Astrocyte (in vitro differentiated cells and primary cell): ENCODE measurements at regions not wholly inside any gene's neighbourhood (a gene's known extent, or its start where the extent isn't known, plus 50 kb on each side); places are given as distances from the start of the nearest gene placed in this dataset.

ENCODE experiments used
- DNase-seq: peaks from one replicate; pipeline ENCODE4 v3.0.0-alpha.2; 2010; ENCODE audit warnings: low read depth
- FAIRE-seq: peaks from 2 replicates; lab custom pipeline; 2011; peaks lifted over from hg19 to GRCh38; lab: Jason Lieb, UNC
- H2AFZ ChIP-seq: 2 replicates; pipeline ENCODE4 v1.6.0; 2012; ENCODE audit warnings: low read depth, low read length, inconsistent platforms
- H3K27ac ChIP-seq: 2 replicates; pipeline ENCODE4 v1.5.1; 2011; ENCODE audit warnings: low read depth, low read length, inconsistent platforms
- H3K27me3 ChIP-seq: 2 replicates; pipeline ENCODE4 v1.6.0; 2011; ENCODE audit warnings: low read length, inconsistent platforms; ENCODE audit not compliant: insufficient read depth
- H3K36me3 ChIP-seq: 2 replicates; pipeline ENCODE4 v1.5.1; 2011; ENCODE audit warnings: low read length, inconsistent platforms; ENCODE audit not compliant: insufficient read depth
- H3K4me1 ChIP-seq: 2 replicates; pipeline ENCODE4 v1.5.1; 2011; ENCODE audit warnings: low read length, inconsistent platforms; ENCODE audit not compliant: insufficient read depth
- H3K4me2 ChIP-seq: 2 replicates; pipeline ENCODE4 v1.6.0; 2012; ENCODE audit warnings: low read length, inconsistent platforms
- H3K4me3 ChIP-seq: 2 replicates; pipeline ENCODE4 v1.5.1; 2011; ENCODE audit warnings: low read depth, mild to moderate bottlenecking, low read length, inconsistent platforms; ENCODE audit not compliant: insufficient read depth
- H3K79me2 ChIP-seq: 2 replicates; pipeline ENCODE4 v1.6.0; 2012; ENCODE audit warnings: mild to moderate bottlenecking, low read length, inconsistent platforms; ENCODE audit not compliant: insufficient read depth
- H3K9ac ChIP-seq: 2 replicates; pipeline ENCODE4 v1.6.0; 2012; ENCODE audit warnings: mild to moderate bottlenecking, low read length, inconsistent platforms
- H3K9me3 ChIP-seq: 2 replicates; pipeline ENCODE4 v1.5.1; 2012; ENCODE audit warnings: low read depth, mild to moderate bottlenecking, low read length, inconsistent platforms; ENCODE audit not compliant: insufficient read depth
- H4K20me1 ChIP-seq: 2 replicates; pipeline ENCODE4 v1.6.0; 2012; ENCODE audit warnings: low read length, inconsistent platforms; ENCODE audit not compliant: insufficient read depth
- H3K27ac Mint-ChIP-seq: one replicate; pipeline ENCODE4 v1.8.0; 2021; ENCODE audit warnings: mild to moderate bottlenecking, mixed read lengths; ENCODE audit not compliant: unreplicated experiment
- H3K27me3 Mint-ChIP-seq: one replicate; pipeline ENCODE4 v1.8.0; 2021; ENCODE audit warnings: low read depth, mixed read lengths; ENCODE audit not compliant: unreplicated experiment
- H3K36me3 Mint-ChIP-seq: one replicate; pipeline ENCODE4 v1.8.0; 2021; ENCODE audit warnings: low read depth, mixed read lengths; ENCODE audit not compliant: unreplicated experiment
- H3K4me1 Mint-ChIP-seq: one replicate; pipeline ENCODE4 v1.8.0; 2021; ENCODE audit warnings: low read depth, mixed read lengths; ENCODE audit not compliant: unreplicated experiment
- H3K4me3 Mint-ChIP-seq: one replicate; pipeline ENCODE4 v1.8.0; 2021; ENCODE audit warnings: mild to moderate bottlenecking, moderate library complexity, mixed read lengths; ENCODE audit not compliant: unreplicated experiment
- H3K9me3 Mint-ChIP-seq: one replicate; pipeline ENCODE4 v1.8.0; 2021; ENCODE audit warnings: mild to moderate bottlenecking, mixed read lengths; ENCODE audit not compliant: unreplicated experiment
- EZH2 ChIP-seq: IDR thresholded peaks from 2 replicates; pipeline ENCODE4 v1.6.1; 2012; ENCODE audit warnings: mild to moderate bottlenecking, low read length, inconsistent platforms; ENCODE audit not compliant: insufficient read depth
- TF ChIP-seq, protein P1 (sequence below): IDR thresholded peaks from 2 replicates; pipeline ENCODE4 v1.5.1; 2011; ENCODE audit warnings: low read depth, mild to moderate bottlenecking, inconsistent platforms, low read length, moderate library complexity; ENCODE audit not compliant: insufficient read depth

DNA sequence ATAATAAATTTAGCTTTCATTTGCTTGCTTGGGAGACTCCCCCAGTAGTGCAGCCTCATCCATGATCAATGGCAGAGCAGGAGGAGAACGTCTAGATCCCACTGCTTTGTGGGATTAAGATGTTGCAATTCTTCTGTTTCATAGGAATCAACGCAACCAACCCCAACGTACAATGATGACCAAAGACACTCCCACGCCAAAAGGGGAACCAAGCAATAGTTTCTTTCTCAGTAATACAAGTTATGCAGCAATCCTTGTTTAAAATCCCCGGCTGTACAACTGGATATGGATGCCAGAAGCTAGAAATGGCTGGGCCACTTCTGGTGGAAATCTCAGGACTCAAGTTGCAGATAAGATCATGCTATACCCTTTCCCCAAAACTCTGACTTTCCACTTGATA lies 411.2 kb downstream of the VPS13C start:
- no peak for DNase-seq
- no peaks in the 10 kb centered on the region for H4K20me1 ChIP-seq
- TF ChIP-seq, protein P1, sequence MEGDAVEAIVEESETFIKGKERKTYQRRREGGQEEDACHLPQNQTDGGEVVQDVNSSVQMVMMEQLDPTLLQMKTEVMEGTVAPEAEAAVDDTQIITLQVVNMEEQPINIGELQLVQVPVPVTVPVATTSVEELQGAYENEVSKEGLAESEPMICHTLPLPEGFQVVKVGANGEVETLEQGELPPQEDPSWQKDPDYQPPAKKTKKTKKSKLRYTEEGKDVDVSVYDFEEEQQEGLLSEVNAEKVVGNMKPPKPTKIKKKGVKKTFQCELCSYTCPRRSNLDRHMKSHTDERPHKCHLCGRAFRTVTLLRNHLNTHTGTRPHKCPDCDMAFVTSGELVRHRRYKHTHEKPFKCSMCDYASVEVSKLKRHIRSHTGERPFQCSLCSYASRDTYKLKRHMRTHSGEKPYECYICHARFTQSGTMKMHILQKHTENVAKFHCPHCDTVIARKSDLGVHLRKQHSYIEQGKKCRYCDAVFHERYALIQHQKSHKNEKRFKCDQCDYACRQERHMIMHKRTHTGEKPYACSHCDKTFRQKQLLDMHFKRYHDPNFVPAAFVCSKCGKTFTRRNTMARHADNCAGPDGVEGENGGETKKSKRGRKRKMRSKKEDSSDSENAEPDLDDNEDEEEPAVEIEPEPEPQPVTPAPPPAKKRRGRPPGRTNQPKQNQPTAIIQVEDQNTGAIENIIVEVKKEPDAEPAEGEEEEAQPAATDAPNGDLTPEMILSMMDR: no peak
- TF ChIP-seq EZH2: no peak
- Mint-ChIP-seq H3K9me3 (peaks cover 5% of the 10 kb centered on the region), H3K4me1 (peaks cover 1% of the 10 kb centered on the region), H3K27me3 (peaks cover 30% of the 10 kb centered on the region), H3K4me3 (no peak overlapping the region), H3K36me3 (no peaks in the 10 kb centered on the region), H3K27ac (no peak overlapping the region)
- H3K4me2 ChIP-seq: no peak overlapping the region
- no peaks in the 10 kb centered on the region for H3K9me3 ChIP-seq
- H3K27me3 ChIP-seq: no peaks in the 10 kb centered on the region
- H2AFZ ChIP-seq: no peak overlapping the region
- H3K4me3 ChIP-seq: no peak overlapping the region
- no peaks in the 10 kb centered on the region for H3K36me3 ChIP-seq
- no peaks in the 10 kb centered on the region for H3K79me2 ChIP-seq
- no peak overlapping the region for H3K9ac ChIP-seq
- H3K4me1 ChIP-seq: no peaks in the 10 kb centered on the region
- FAIRE-seq: no peak
- no peak overlapping the region for H3K27ac ChIP-seq

DNA sequence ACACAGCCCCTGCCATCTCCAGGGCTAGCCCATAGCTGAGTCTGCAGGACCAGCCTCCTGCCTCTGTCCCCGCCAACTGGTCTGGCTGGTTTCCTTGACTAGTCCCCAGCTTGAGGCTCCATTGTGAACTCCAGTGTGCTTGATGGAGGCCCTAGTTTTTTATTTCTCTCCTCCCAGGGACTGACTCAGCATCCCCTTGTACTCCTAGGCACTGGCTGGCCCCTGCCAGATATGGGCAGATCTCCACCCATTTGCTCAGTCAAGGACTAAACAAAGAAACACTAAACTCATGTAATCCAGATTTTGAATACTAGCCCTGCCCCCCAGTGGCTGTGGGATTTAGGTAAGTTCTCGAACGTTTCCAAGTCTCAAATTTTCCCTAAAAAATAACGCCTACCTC lies 415.4 kb upstream of the RORA start:
- FAIRE-seq: no peak

DNA sequence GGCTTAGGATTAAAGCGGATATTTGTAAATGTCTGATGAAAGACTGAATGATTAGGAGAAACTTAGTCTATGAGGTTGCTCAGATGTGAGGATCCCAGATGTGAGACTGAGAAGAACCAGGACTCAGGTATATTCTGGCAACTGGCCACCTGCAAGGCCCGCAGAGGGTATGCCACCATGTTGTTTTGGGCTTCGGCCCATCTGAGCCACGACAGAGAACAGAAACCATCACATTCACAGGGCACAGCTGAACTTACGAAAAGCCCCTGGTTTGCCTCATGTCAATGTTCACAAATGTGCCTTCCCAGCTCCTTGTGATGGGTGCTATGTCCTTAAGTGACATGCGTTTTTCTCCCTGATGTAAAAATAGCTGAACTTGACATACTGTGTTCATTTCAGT lies 412.5 kb upstream of the RORA start:
- Histone ChIP-seq H3K9ac (no peak overlapping the region), H3K36me3 (no peaks in the 10 kb centered on the region), H3K4me1 (no peaks in the 10 kb centered on the region), H2AFZ (no peak overlapping the region), H4K20me1 (no peaks in the 10 kb centered on the region), H3K4me3 (no peak overlapping the region), H3K27me3 (no peaks in the 10 kb centered on the region), H3K79me2 (no peaks in the 10 kb centered on the region), H3K4me2 (no peak overlapping the region), H3K27ac (no peak overlapping the region), H3K9me3 (no peaks in the 10 kb centered on the region)
- FAIRE-seq (no peak), DNase-seq (no peak)
- Mint-ChIP-seq H3K4me3 (no peak overlapping the region), H3K27ac (no peak overlapping the region), H3K36me3 (no peaks in the 10 kb centered on the region), H3K9me3 (no peaks in the 10 kb centered on the region), H3K4me1 (no peaks in the 10 kb centered on the region), H3K27me3 (peaks cover 17% of the 10 kb centered on the region)
- TF ChIP-seq EZH2: no peak
- TF ChIP-seq, protein P1: no peak

More for the DNA sequence above, 415.4 kb upstream of the RORA start:
- DNase-seq: no peak
- Histone ChIP-seq H3K4me2 (no peak overlapping the region), H3K9ac (no peak overlapping the region), H3K4me1 (no peaks in the 10 kb centered on the region), H3K36me3 (no peaks in the 10 kb centered on the region), H3K4me3 (no peak overlapping the region), H3K27ac (no peak overlapping the region), H3K9me3 (no peaks in the 10 kb centered on the region), H3K79me2 (no peaks in the 10 kb centered on the region), H3K27me3 (no peaks in the 10 kb centered on the region), H4K20me1 (no peaks in the 10 kb centered on the region), H2AFZ (no peak overlapping the region)
- TF ChIP-seq, protein P1: no peak
- no peak for TF ChIP-seq EZH2
- Mint-ChIP-seq H3K4me1 (peaks cover 1% of the 10 kb centered on the region), H3K27me3 (peaks cover 37% of the 10 kb centered on the region), H3K9me3 (peaks cover 5% of the 10 kb centered on the region), H3K4me3 (no peak overlapping the region), H3K27ac (no peak overlapping the region), H3K36me3 (no peaks in the 10 kb centered on the region)
